ENCODE measurements at regions not wholly inside any gene's neighbourhood (a gene's known extent, or its start where the extent isn't known, plus 50 kb on each side); places are given as distances from the start of the nearest gene placed in this dataset.

- intact Hi-C loops (cut with DNase I) = no loop called here
- no peak for TF ChIP-seq CTCF (IDR thresholded peaks at IDR 0.05)
- no peak for TF ChIP-seq POLR2A (IDR thresholded peaks at IDR 0.05)
- no peak for TF ChIP-seq EP300 (IDR thresholded peaks at IDR 0.05)
- no peak for TF ChIP-seq POLR2AphosphoS5 (IDR thresholded peaks at IDR 0.05)
- H3K9me3 ChIP-seq = peaks cover 0 to 2% (median 0%) of the 10 kb centered on the region in 4 donors
- H3K27me3 ChIP-seq = no peaks in the 10 kb centered on the region
- no peak overlapping the region for H3K4me3 ChIP-seq
- H3K4me1 ChIP-seq = no peaks in the 10 kb centered on the region
- 90 to 95% methylated on average over 2 of the region's 2 CpGs for WGBS, 2 donors
- H3K27ac ChIP-seq = no peak overlapping the region
- no peak for DNase-seq
- no peaks in the 10 kb centered on the region for H3K36me3 ChIP-seq
Observed at GRCh38 chr20:40524071-40524470, 165.0 kb downstream of the MAFB start.

GRCh38 chr20:40522405-40522804 is 166.6 kb downstream of the MAFB start:
- no peak for DNase-seq
- Histone ChIP-seq H3K9me3 (peaks cover 0 to 2% (median 0%) of the 10 kb centered on the region in 4 donors), H3K27me3 (peaks cover 0 to 5% (median 0%) of the 10 kb centered on the region in 3 donors), H3K4me1 (no peaks in the 10 kb centered on the region), H3K27ac (no peak overlapping the region), H3K36me3 (no peaks in the 10 kb centered on the region), H3K4me3 (no peak overlapping the region)
- intact Hi-C loops (cut with DNase I) = no loop called here
- 73 to 89% methylated on average over 1 of the region's 1 CpG for whole genome bisulfite sequencing, 2 donors
- TF ChIP-seq CTCF (IDR thresholded peaks at IDR 0.05) = no peak

GRCh38 chr20:40521962-40522361 is 167.1 kb downstream of the MAFB start:
- intact Hi-C loops (cut with DNase I) = no loop called here
- H3K4me1 ChIP-seq = no peaks in the 10 kb centered on the region
- DNase-seq = no peak
- H3K4me3 ChIP-seq = no peak overlapping the region
- H3K9me3 ChIP-seq = peaks cover 0 to 2% (median 0%) of the 10 kb centered on the region in 4 donors
- H3K27ac ChIP-seq = no peak overlapping the region
- H3K27me3 ChIP-seq = peaks cover 0 to 5% (median 0%) of the 10 kb centered on the region in 3 donors
- 90 to 97% methylated on average over 1 of the region's 1 CpG for WGBS, 2 donors
- H3K36me3 ChIP-seq = no peaks in the 10 kb centered on the region
- no peak for TF ChIP-seq POLR2AphosphoS5 (IDR thresholded peaks at IDR 0.05)
- TF ChIP-seq EP300 (IDR thresholded peaks at IDR 0.05) = no peak
- no peak for TF ChIP-seq CTCF (IDR thresholded peaks at IDR 0.05)
- TF ChIP-seq POLR2A (IDR thresholded peaks at IDR 0.05) = no peak

GRCh38 chr20:40519918-40520317 is 169.1 kb downstream of the MAFB start:
- H3K27ac ChIP-seq = no peak overlapping the region
- H3K27me3 ChIP-seq = peaks cover 0 to 5% (median 0%) of the 10 kb centered on the region in 3 donors
- no peak for DNase-seq
- H3K36me3 ChIP-seq = no peaks in the 10 kb centered on the region
- intact Hi-C loops (cut with DNase I) = no loop called here
- no peak for TF ChIP-seq POLR2AphosphoS5 (IDR thresholded peaks at IDR 0.05)
- no peaks in the 10 kb centered on the region for H3K4me1 ChIP-seq
- peaks cover 0 to 2% (median 0%) of the 10 kb centered on the region in 4 donors for H3K9me3 ChIP-seq
- WGBS, 2 donors = 74% methylated on average over 3 of the region's 3 CpGs
- no peak overlapping the region for H3K4me3 ChIP-seq

- no peaks in the 10 kb centered on the region for H3K36me3 ChIP-seq
- H3K27ac ChIP-seq = no peak overlapping the region
- intact Hi-C loops (cut with DNase I) = no loop called here
- no peaks in the 10 kb centered on the region for H3K4me1 ChIP-seq
- TF ChIP-seq POLR2AphosphoS5 (IDR thresholded peaks at IDR 0.05) (no peak), POLR2A (IDR thresholded peaks at IDR 0.05) (no peak), EP300 (IDR thresholded peaks at IDR 0.05) (no peak), CTCF (IDR thresholded peaks at IDR 0.05) (no peak)
- H3K4me3 ChIP-seq = no peak overlapping the region
- no peaks in the 10 kb centered on the region for H3K9me3 ChIP-seq
- peaks cover 0 to 3% (median 0%) of the 10 kb centered on the region in 3 donors for H3K27me3 ChIP-seq
- 68 to 78% methylated on average over 4 of the region's 4 CpGs for WGBS, 2 donors
- DNase-seq = no peak
Observed at GRCh38 chr20:40512994-40513393, 176.0 kb downstream of the MAFB start.

Measured in sigmoid colon (tissue), 6 donors.